ENCODE measurements at regions not wholly inside any gene's neighbourhood (a gene's known extent, or its start where the extent isn't known, plus 50 kb on each side); places are given as distances from the start of the nearest gene placed in this dataset.

GRCh38 chr9:90288275-90288639, 354.4 kb downstream of the DIRAS2 start:
- Histone ChIP-seq H3K27me3 (no peaks in the 10 kb centered on the region), H3K4me3 (no peak overlapping the region), H3K27ac (no peak overlapping the region), H3K4me1 (no peaks in the 10 kb centered on the region), H3K36me3 (no peaks in the 10 kb centered on the region), H3K9me3 (no peaks in the 10 kb centered on the region)
- TF ChIP-seq, protein P1, sequence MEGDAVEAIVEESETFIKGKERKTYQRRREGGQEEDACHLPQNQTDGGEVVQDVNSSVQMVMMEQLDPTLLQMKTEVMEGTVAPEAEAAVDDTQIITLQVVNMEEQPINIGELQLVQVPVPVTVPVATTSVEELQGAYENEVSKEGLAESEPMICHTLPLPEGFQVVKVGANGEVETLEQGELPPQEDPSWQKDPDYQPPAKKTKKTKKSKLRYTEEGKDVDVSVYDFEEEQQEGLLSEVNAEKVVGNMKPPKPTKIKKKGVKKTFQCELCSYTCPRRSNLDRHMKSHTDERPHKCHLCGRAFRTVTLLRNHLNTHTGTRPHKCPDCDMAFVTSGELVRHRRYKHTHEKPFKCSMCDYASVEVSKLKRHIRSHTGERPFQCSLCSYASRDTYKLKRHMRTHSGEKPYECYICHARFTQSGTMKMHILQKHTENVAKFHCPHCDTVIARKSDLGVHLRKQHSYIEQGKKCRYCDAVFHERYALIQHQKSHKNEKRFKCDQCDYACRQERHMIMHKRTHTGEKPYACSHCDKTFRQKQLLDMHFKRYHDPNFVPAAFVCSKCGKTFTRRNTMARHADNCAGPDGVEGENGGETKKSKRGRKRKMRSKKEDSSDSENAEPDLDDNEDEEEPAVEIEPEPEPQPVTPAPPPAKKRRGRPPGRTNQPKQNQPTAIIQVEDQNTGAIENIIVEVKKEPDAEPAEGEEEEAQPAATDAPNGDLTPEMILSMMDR (IDR thresholded peaks at IDR 0.05): no peak
- intact Hi-C loops (cut with DNase I): no loop called here
- DNase-seq (ENCODE audit: low spot score in 2 of 2): no peak

DNA sequence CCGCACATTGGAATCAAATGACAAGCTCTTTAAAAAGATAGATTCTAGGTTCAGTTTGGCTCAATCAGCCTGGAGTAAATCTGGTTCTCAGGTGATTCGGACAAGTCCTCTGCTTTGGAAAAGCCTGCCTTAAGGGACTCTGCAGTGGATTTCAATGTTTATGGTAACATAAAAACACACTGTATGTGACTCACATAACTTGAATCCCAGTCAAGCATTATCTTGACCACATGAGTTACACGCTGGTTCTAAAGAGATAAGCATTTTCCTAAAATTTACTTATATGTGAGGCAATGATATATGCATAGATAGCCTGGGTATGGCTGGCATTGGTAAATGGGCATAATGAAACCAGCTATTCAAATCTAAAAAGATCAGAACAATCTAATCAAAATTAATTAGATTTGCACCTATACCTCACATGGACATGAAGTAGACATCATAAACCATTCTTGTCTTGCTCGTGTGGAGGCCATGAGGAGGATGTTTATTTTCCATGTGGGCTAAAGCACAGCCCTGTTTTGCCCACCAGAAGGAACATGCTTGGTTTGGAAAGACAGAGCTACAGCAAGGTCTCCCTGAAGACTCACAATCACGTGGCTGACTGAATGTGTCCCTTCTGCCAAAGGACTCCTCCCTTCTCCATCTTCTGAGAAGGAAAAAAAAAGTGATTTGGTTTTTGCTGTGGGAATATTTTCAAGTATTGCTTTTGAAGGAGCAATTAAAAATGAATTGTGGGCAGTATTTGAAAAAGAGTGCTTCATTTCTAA, 351.7 kb downstream of the DIRAS2 start:
- H3K4me1 ChIP-seq: no peaks in the 10 kb centered on the region
- H3K4me3 ChIP-seq: no peak overlapping the region
- no peak overlapping the region for H3K27ac ChIP-seq
- no peaks in the 10 kb centered on the region for H3K36me3 ChIP-seq
- H3K27me3 ChIP-seq: no peaks in the 10 kb centered on the region
- no peak for DNase-seq (ENCODE audit: low spot score in 2 of 2)
- no peaks in the 10 kb centered on the region for H3K9me3 ChIP-seq
- intact Hi-C loops (cut with DNase I): no loop called here
- TF ChIP-seq, protein P1 (IDR thresholded peaks at IDR 0.05): no peak

GRCh38 chr9:90296539-90296938, 346.1 kb downstream of the DIRAS2 start:
- intact Hi-C loops (cut with DNase I): no loop called here
- Histone ChIP-seq H3K4me3 (no peak overlapping the region), H3K9me3 (no peaks in the 10 kb centered on the region), H3K27ac (no peak overlapping the region), H3K27me3 (no peaks in the 10 kb centered on the region), H3K4me1 (no peaks in the 10 kb centered on the region), H3K36me3 (no peaks in the 10 kb centered on the region)
- DNase-seq (ENCODE audit: low spot score in 2 of 2): no peak
- TF ChIP-seq, protein P1 (IDR thresholded peaks at IDR 0.05): no peak

DNA sequence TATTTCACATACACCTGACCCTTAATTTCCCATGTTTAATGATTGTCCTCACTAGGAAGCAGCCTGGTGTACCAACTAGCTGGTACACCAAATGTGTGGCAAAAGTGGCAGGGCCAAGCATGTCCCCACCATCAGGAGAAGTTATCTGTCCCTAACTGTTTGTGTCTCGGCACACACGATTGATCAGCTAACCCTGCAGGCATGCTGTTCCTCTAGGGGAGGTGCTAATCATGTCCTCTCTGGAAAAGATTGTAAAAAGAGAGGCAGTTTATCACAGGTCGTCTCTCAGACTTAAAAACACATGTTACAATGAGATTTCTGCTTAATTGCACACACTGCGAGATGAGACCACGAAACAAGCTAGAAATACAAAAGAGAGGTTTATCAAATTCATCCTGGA, 342.7 kb downstream of the DIRAS2 start:
- H3K4me3 ChIP-seq: no peak overlapping the region
- no peak overlapping the region for H3K27ac ChIP-seq
- DNase-seq (ENCODE audit: low spot score in 2 of 2): no peak
- H3K27me3 ChIP-seq: no peaks in the 10 kb centered on the region
- H3K9me3 ChIP-seq: no peaks in the 10 kb centered on the region
- no peaks in the 10 kb centered on the region for H3K4me1 ChIP-seq
- intact Hi-C loops (cut with DNase I): no loop called here
- TF ChIP-seq, protein P1 (IDR thresholded peaks at IDR 0.05): no peak
- H3K36me3 ChIP-seq: no peaks in the 10 kb centered on the region

GRCh38 chr9:90300611-90301276, 341.9 kb downstream of the DIRAS2 start:
- Histone ChIP-seq H3K4me3 (no peak overlapping the region), H3K4me1 (no peaks in the 10 kb centered on the region), H3K9me3 (no peaks in the 10 kb centered on the region), H3K27me3 (no peaks in the 10 kb centered on the region), H3K36me3 (no peaks in the 10 kb centered on the region), H3K27ac (no peak overlapping the region)
- TF ChIP-seq, protein P1 (IDR thresholded peaks at IDR 0.05): no peak
- no peak for DNase-seq (ENCODE audit: low spot score in 2 of 2)
- intact Hi-C loops (cut with DNase I): no loop called here

Measured in ascending aorta (tissue), 2 donors.